A549 (cell line): ENCODE measurements at regions not wholly inside any gene's neighbourhood (a gene's known extent, or its start where the extent isn't known, plus 50 kb on each side); places are given as distances from the start of the nearest gene placed in this dataset.
"Not testable (repeated sequence)": the region's sequence is repeated elsewhere in the genome, so short reads cannot be mapped to it uniquely, and the experiment has no call there.

Experiments
- ATAC-seq, 2 experiments: fragments of 200-7000 bp in 1 of 2; fragments of >200 bp in 1 of 2; cut with Nextera tagmentation in 1 of 2; cut with Tn5 transposase in 1 of 2; 3 replicates each; pipeline versions ENCODE4 v1.8.0 to v1.9.1; 2018 to 2020; ENCODE audit warnings: mild to moderate bottlenecking in 1 of 2, moderate library complexity in 1 of 2
- CTCF ChIA-PET: fragments of 300-600 bp; sonication (Branson Sonifier 250); formaldehyde crosslinking; extraction: SDS; loops from one replicate; lab custom pipeline; 2021; ENCODE audit warnings: antibody characterized with exemption, inconsistent platforms; lab: Yijun Ruan, JAX
- POLR2A ChIA-PET: fragments of 350-600 bp; formaldehyde crosslinking; extraction: SDS; loops from one replicate; lab custom pipeline; 2021; ENCODE audit warnings: antibody characterized with exemption, inconsistent platforms; lab: Yijun Ruan, JAX
- DNase-seq, 2 experiments: peaks; one replicate each; pipeline versions ENCODE4 v3.0.0 to v3.0.0-alpha.2; 2011 to 2016; ENCODE audit warnings: low read depth in 1 of 2, low spot score in 1 of 2
- FAIRE-seq: peaks from 2 replicates; lab custom pipeline; 2011; peaks lifted over from hg19 to GRCh38; lab: Jason Lieb, UNC
- H3K27ac ChIP-seq, 2 experiments: fragments of >200 bp; sonication (Bioruptor Twin); formaldehyde crosslinking; 3 replicates each; pipeline ENCODE4 v1.5.1; 2016 to 2017
- H3K4me1 ChIP-seq: fragments of >200 bp; sonication (Bioruptor Twin); formaldehyde crosslinking; 3 replicates; pipeline ENCODE4 v1.6.1; 2016
- H3K4me2 ChIP-seq: fragments of >200 bp; sonication (Bioruptor Twin); formaldehyde crosslinking; 3 replicates; pipeline ENCODE4 v1.6.1; 2016
- H3K4me3 ChIP-seq: fragments of >200 bp; sonication (Bioruptor Twin); formaldehyde crosslinking; 3 replicates; pipeline ENCODE4 v1.5.1; 2016
- H3K9me3 ChIP-seq: fragments of >200 bp; sonication (Bioruptor Twin); formaldehyde crosslinking; 3 replicates; pipeline ENCODE4 v1.6.1; 2016
- CHD4 ChIP-seq: fragments of 200-600 bp; sonication (generic); IDR thresholded peaks from 2 replicates; pipeline ENCODE4 v1.6.1; 2016; ENCODE audit warnings: antibody characterized with exemption, mild to moderate bottlenecking, borderline replicate concordance
- CTCF ChIP-seq: fragments of >200 bp; sonication (Bioruptor Twin); formaldehyde crosslinking; IDR thresholded peaks from 3 replicates; pipeline ENCODE4 v1.5.1; 2016
- ELK1 ChIP-seq: fragments of 150-350 bp; IDR thresholded peaks from 2 replicates; pipeline ENCODE4 v1.6.1; 2014; ENCODE audit warnings: low read depth, mild to moderate bottlenecking, low read length
- FOSL2 ChIP-seq, 2 experiments: fragments of 450-650 bp in 1 of 2; fragments of >200 bp in 1 of 2; sonication (Bioruptor Twin) in 1 of 2; formaldehyde crosslinking; IDR thresholded peaks; 2 replicates each; pipeline versions ENCODE4 v1.5.0 to v1.6.1; 2016 to 2020; ENCODE audit warnings: mild to moderate bottlenecking in 1 of 2, moderate library complexity in 1 of 2
- FOXS1 ChIP-seq: fragments of 250-450 bp; sonication (Bioruptor Pico); IDR thresholded peaks from 2 replicates; pipeline ENCODE4 v1.5.0; 2020; ENCODE audit warnings: mild to moderate bottlenecking, moderate library complexity
- HEYL ChIP-seq: fragments of 250-450 bp; sonication (Bioruptor Pico); IDR thresholded peaks from 2 replicates; pipeline ENCODE4 v1.8.0; 2021; ENCODE audit warnings: mild to moderate bottlenecking, moderate library complexity
- HMGXB4 ChIP-seq: fragments of 250-450 bp; sonication (Bioruptor Pico); IDR thresholded peaks from 2 replicates; pipeline ENCODE4 v1.5.0; 2021; ENCODE audit warnings: mild to moderate bottlenecking, moderate library complexity, borderline replicate concordance
- HOXB13 ChIP-seq: fragments of 250-450 bp; sonication (Bioruptor Pico); IDR thresholded peaks from 2 replicates; pipeline ENCODE4 v1.5.0; 2020; ENCODE audit warnings: low read depth, mild to moderate bottlenecking, moderate library complexity
- JUNB ChIP-seq: fragments of >200 bp; sonication (Bioruptor Twin); formaldehyde crosslinking; IDR thresholded peaks from 2 replicates; pipeline ENCODE4 v1.6.1; 2016
- KDM1A ChIP-seq: fragments of 200-600 bp; sonication (generic); IDR thresholded peaks from 2 replicates; pipeline ENCODE4 v1.6.1; 2016; ENCODE audit warnings: low read depth, mild to moderate bottlenecking
- MAFK ChIP-seq: fragments of 450-650 bp; IDR thresholded peaks from 2 replicates; pipeline ENCODE4 v1.6.1; 2014; ENCODE audit not compliant: partially characterized antibody
- NR3C1 ChIP-seq: fragments of >200 bp; sonication (Bioruptor Twin); formaldehyde crosslinking; IDR thresholded peaks from 3 replicates; pipeline ENCODE4 v1.6.1; 2017
- POLR2A ChIP-seq: IDR thresholded peaks from 2 replicates; pipeline ENCODE4 v1.6.1; 2012; ENCODE audit warnings: mild to moderate bottlenecking, low read length
- RAD21 ChIP-seq, 2 experiments: fragments of >200 bp in 1 of 2; sonication (Bioruptor Twin) in 1 of 2; formaldehyde crosslinking in 1 of 2; IDR thresholded peaks in 1 of 2; conservative IDR thresholded peaks in 1 of 2; 2 replicates in 1 of 2; 3 replicates in 1 of 2; pipeline ENCODE4 v1.6.1; 2012 to 2018; ENCODE audit warnings: inconsistent platforms in 1 of 2
- RNF2 ChIP-seq: fragments of 200-600 bp; sonication (generic); IDR thresholded peaks from 2 replicates; pipeline ENCODE4 v1.6.1; 2016; ENCODE audit warnings: low read depth, mild to moderate bottlenecking, antibody characterized with exemption, moderate library complexity, borderline replicate concordance
- TP53 ChIP-seq: fragments of 250-450 bp; sonication (Bioruptor Pico); IDR thresholded peaks from 2 replicates; pipeline ENCODE4 v1.5.0; 2021; ENCODE audit warnings: mild to moderate bottlenecking, moderate library complexity
- WGBS: methylation state at CpG from one replicate; pipeline ENCODE4 v1.1.6; 2017; ENCODE audit errors: missing lambda C conversion rate; 5-methylcytosine and 5-hydroxymethylcytosine counted together
- TF ChIP-seq, protein P1 (sequence below): IDR thresholded peaks from 2 replicates; pipeline ENCODE4 v1.6.1; 2012
- TF ChIP-seq, protein P2 (sequence below): fragments of 450-650 bp; IDR thresholded peaks from 2 replicates; pipeline ENCODE4 v1.6.1; 2014; ENCODE audit warnings: antibody characterized with exemption

DNA sequence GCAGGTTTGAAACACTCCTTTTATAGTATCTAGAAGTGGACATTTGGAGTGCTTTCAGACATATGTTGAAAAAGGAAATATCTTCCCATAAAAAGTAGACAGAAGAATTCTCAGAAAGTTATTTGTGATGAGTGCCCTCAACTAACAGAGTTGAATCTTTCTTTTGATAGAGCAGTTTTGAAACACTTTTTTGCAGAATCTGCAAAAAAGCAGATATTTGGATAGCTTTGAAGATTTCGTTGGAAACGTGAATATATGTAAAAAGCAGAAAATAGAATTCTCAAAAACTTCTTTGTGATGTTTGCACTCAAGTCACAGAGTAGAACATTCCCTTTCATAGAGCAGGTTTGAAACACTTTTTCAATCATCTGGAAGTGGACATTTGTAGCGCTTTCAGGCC, 676.4 kb upstream of the ZNF337 start:
- 67% methylated on average over 3 of the region's 3 CpGs for WGBS
- not testable (repeated sequence) for FAIRE-seq

DNA sequence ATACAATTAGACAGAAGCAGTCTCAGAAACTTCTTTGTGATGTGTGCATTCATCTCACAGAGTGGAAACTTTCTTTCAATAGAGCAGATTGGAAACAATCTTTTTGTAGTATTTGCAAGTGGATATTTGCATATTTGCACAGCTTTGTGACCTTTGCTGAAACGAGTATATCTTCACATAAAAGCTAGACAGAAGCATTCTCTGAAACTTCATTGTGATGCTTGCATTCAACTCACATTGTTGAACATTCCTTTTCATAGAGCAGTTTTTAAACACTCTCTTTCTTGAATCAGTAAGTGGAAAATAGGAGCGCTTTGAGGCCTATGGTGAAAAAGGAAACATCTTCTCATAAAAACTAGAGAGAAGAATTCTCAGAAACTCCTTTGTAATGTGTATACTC, 657.9 kb upstream of the ZNF337 start:
- H3K4me2 ChIP-seq = no peak overlapping the region
- H3K4me1 ChIP-seq = no peaks in the 10 kb centered on the region
- no peak for TF ChIP-seq FOSL2 (IDR thresholded peaks at IDR 0.05)
- TF ChIP-seq FOSL2 (CRISPR knock-in tag; IDR thresholded peaks at IDR 0.05) = no peak
- TF ChIP-seq, protein P1, sequence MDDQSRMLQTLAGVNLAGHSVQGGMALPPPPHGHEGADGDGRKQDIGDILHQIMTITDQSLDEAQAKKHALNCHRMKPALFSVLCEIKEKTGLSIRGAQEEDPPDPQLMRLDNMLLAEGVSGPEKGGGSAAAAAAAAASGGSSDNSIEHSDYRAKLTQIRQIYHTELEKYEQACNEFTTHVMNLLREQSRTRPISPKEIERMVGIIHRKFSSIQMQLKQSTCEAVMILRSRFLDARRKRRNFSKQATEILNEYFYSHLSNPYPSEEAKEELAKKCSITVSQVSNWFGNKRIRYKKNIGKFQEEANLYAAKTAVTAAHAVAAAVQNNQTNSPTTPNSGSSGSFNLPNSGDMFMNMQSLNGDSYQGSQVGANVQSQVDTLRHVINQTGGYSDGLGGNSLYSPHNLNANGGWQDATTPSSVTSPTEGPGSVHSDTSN = no peak
- no peak for TF ChIP-seq HOXB13 (CRISPR knock-in tag)
- TF ChIP-seq RAD21 (conservative IDR thresholded peaks at IDR 0.05 in 1 of 2, IDR thresholded peaks at IDR 0.05 in 1 of 2) = no peak
- TF ChIP-seq NR3C1 = no peak
- TF ChIP-seq, protein P2, sequence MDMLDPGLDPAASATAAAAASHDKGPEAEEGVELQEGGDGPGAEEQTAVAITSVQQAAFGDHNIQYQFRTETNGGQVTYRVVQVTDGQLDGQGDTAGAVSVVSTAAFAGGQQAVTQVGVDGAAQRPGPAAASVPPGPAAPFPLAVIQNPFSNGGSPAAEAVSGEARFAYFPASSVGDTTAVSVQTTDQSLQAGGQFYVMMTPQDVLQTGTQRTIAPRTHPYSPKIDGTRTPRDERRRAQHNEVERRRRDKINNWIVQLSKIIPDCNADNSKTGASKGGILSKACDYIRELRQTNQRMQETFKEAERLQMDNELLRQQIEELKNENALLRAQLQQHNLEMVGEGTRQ = no peak
- TF ChIP-seq TP53 (CRISPR knock-in tag) = no peak
- WGBS = 51% methylated on average over 2 of the region's 2 CpGs
- FAIRE-seq (no peak), DNase-seq (no peak), ATAC-seq (no peak)
- CTCF ChIA-PET = no interaction called here
- POLR2A ChIA-PET = no interaction called here
- H3K9me3 ChIP-seq = peaks cover 27% of the 10 kb centered on the region; the same call in 2 of the 3 replicates
- no peak overlapping the region for H3K4me3 ChIP-seq
- no peak overlapping the region for H3K27ac ChIP-seq

More for the DNA sequence above, 676.4 kb upstream of the ZNF337 start:
- DNase-seq, H3K4me1 ChIP-seq, CTCF ChIA-PET, H3K27ac ChIP-seq, H3K4me3 ChIP-seq, H3K4me2 ChIP-seq, POLR2A ChIA-PET, ATAC-seq: not testable (repeated sequence)
- peaks cover 32% of the 10 kb centered on the region; the same call in 2 of the 3 replicates for H3K9me3 ChIP-seq
- TF ChIP-seq MAFK = peak; percentile 73

GRCh38 chr20:26347396-26347795, 650.7 kb upstream of the ZNF337 start:
- Histone ChIP-seq H3K9me3 (peaks cover 6% of the 10 kb centered on the region; the same call in 2 of the 3 replicates), H3K4me2 (no peak overlapping the region), H3K27ac (no peak overlapping the region), H3K4me1 (no peaks in the 10 kb centered on the region), H3K4me3 (no peak overlapping the region)
- DNase-seq = no peak
- no peak for ATAC-seq
- POLR2A ChIA-PET = no interaction called here
- 72% methylated on average over 4 of the region's 4 CpGs for WGBS
- CTCF ChIA-PET = no interaction called here
- FAIRE-seq = no peak
- no peak for TF ChIP-seq HMGXB4 (CRISPR knock-in tag)
- no peak for TF ChIP-seq ELK1
- TF ChIP-seq JUNB = no peak
- no peak for TF ChIP-seq FOXS1
- TF ChIP-seq FOSL2 (IDR thresholded peaks at IDR 0.05) = no peak
- TF ChIP-seq FOSL2 (CRISPR knock-in tag; IDR thresholded peaks at IDR 0.05) = no peak
- no peak for TF ChIP-seq HEYL (CRISPR knock-in tag)
- no peak for TF ChIP-seq POLR2A
- TF ChIP-seq KDM1A = no peak
- no peak for TF ChIP-seq CHD4
- TF ChIP-seq RNF2 = no peak
- no peak for TF ChIP-seq CTCF
- TF ChIP-seq, all 56 proteins: peak for 0

- H3K4me2 ChIP-seq, H3K4me1 ChIP-seq, DNase-seq, POLR2A ChIA-PET, CTCF ChIA-PET, H3K27ac ChIP-seq, H3K9me3 ChIP-seq, H3K4me3 ChIP-seq, ATAC-seq, FAIRE-seq: not testable (repeated sequence)
- 84% methylated on average over 6 of the region's 6 CpGs for WGBS
These were observed 643.9 kb upstream of the ZNF337 start for GRCh38 chr20:26340460-26341065.
